Loucy (cell line): ENCODE measurements at regions not wholly inside any gene's neighbourhood (a gene's known extent, or its start where the extent isn't known, plus 50 kb on each side); places are given as distances from the start of the nearest gene placed in this dataset.

Source experiments
- H2AFZ ChIP-seq: fragments of 200-600 bp; sonication (generic); 2 replicates; pipeline ENCODE4 v1.6.0; 2016; ENCODE audit warnings: antibody characterized with exemption, mild to moderate bottlenecking, low read length, moderate library complexity
- H3F3A ChIP-seq: fragments of 200-600 bp; 2 replicates; pipeline ENCODE4 v1.6.0; 2016; ENCODE audit warnings: antibody characterized with exemption, low read depth, mild to moderate bottlenecking
- H3K27me3 ChIP-seq: fragments of 200-600 bp; sonication (generic); 2 replicates; pipeline ENCODE4 v1.6.1; 2014; ENCODE audit warnings: low read length, mild to moderate bottlenecking; ENCODE audit not compliant: insufficient read depth, poor library complexity, severe bottlenecking
- H3K36me3 ChIP-seq: fragments of 200-600 bp; sonication (generic); 2 replicates; pipeline ENCODE4 v1.6.1; 2016; ENCODE audit warnings: low read length; ENCODE audit not compliant: insufficient read depth
- H3K4me1 ChIP-seq: fragments of 200-600 bp; sonication (generic); 2 replicates; pipeline ENCODE4 v1.5.1; 2014; ENCODE audit warnings: low read length, mild to moderate bottlenecking; ENCODE audit not compliant: insufficient read depth, poor library complexity, severe bottlenecking
- H3K4me2 ChIP-seq: fragments of 200-600 bp; sonication (generic); 2 replicates; pipeline ENCODE4 v1.6.0; 2014; ENCODE audit warnings: antibody characterized with exemption, low read length, low read depth, mild to moderate bottlenecking; ENCODE audit not compliant: poor library complexity, severe bottlenecking
- H3K4me3 ChIP-seq: fragments of 200-600 bp; sonication (generic); 2 replicates; pipeline ENCODE4 v1.5.1; 2014; ENCODE audit warnings: low read length, mild to moderate bottlenecking, mixed read lengths; ENCODE audit not compliant: poor library complexity, severe bottlenecking
- H3K79me2 ChIP-seq: fragments of 200-600 bp; sonication (generic); 2 replicates; pipeline ENCODE4 v1.6.1; 2014; ENCODE audit warnings: low read length; ENCODE audit not compliant: insufficient read depth
- H3K9ac ChIP-seq: fragments of 200-600 bp; sonication (generic); 2 replicates; pipeline ENCODE4 v1.6.0; 2014; ENCODE audit warnings: mild to moderate bottlenecking, low read depth, low read length, moderate library complexity; ENCODE audit not compliant: poor library complexity, severe bottlenecking
- H3K9me2 ChIP-seq: fragments of 200-600 bp; sonication (generic); replicated peaks from 2 replicates; pipeline ENCODE4 v1.6.1; 2016; ENCODE audit warnings: low read depth, low read length, mixed read lengths
- H3K9me3 ChIP-seq: fragments of 200-600 bp; sonication (generic); 2 replicates; pipeline ENCODE4 v1.6.1; 2014; ENCODE audit warnings: mild to moderate bottlenecking, antibody characterized with exemption, low read length, low read depth; ENCODE audit not compliant: insufficient read depth
- H4K20me1 ChIP-seq: fragments of 200-600 bp; sonication (generic); 2 replicates; pipeline ENCODE4 v1.6.0; 2014; ENCODE audit warnings: antibody characterized with exemption, low read length, mild to moderate bottlenecking; ENCODE audit not compliant: insufficient read depth, poor library complexity, severe bottlenecking
- EZH2phosphoT487 ChIP-seq: fragments of 200-600 bp; IDR thresholded peaks from 2 replicates; pipeline ENCODE4 v1.6.1; 2018; ENCODE audit warnings: antibody characterized with exemption, mild to moderate bottlenecking, moderate library complexity, borderline replicate concordance
- TF ChIP-seq, protein P1 (sequence below): fragments of 200-600 bp; sonication (generic); conservative IDR thresholded peaks from 2 replicates; pipeline ENCODE4 v1.5.1; 2014; ENCODE audit warnings: mild to moderate bottlenecking, antibody characterized with exemption, low read length

DNA sequence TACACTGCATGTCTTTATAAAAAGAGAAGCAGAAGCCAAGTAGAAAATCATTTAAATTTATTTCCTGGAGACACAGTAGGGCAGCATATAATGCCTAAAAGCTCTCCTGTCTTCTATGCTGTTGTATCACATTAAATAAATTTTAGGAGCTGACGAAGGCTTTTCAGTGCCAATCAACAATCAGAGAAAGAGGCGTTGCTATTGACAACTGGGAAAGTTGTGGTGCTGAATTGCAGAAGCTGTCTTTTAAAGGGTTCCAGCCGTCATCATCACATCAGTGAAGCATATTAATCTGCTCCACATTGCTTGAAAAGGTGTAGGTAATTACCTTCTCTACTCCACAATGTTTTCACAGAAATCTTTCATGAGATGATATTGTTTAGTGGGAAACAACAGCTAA, 103.9 kb downstream of the FSCB start:
- Histone ChIP-seq H3K79me2 (no peaks in the 10 kb centered on the region), H3K4me1 (no peaks in the 10 kb centered on the region), H3K4me2 (no peak overlapping the region), H2AFZ (no peak overlapping the region), H3K36me3 (no peaks in the 10 kb centered on the region), H3K27me3 (no peaks in the 10 kb centered on the region), H3K4me3 (no peak overlapping the region), H4K20me1 (no peaks in the 10 kb centered on the region), H3K9me3 (no peaks in the 10 kb centered on the region), H3K9ac (no peak overlapping the region), H3K9me2 (no peaks in the 10 kb centered on the region), H3F3A (no peaks in the 10 kb centered on the region)
- TF ChIP-seq, protein P1, sequence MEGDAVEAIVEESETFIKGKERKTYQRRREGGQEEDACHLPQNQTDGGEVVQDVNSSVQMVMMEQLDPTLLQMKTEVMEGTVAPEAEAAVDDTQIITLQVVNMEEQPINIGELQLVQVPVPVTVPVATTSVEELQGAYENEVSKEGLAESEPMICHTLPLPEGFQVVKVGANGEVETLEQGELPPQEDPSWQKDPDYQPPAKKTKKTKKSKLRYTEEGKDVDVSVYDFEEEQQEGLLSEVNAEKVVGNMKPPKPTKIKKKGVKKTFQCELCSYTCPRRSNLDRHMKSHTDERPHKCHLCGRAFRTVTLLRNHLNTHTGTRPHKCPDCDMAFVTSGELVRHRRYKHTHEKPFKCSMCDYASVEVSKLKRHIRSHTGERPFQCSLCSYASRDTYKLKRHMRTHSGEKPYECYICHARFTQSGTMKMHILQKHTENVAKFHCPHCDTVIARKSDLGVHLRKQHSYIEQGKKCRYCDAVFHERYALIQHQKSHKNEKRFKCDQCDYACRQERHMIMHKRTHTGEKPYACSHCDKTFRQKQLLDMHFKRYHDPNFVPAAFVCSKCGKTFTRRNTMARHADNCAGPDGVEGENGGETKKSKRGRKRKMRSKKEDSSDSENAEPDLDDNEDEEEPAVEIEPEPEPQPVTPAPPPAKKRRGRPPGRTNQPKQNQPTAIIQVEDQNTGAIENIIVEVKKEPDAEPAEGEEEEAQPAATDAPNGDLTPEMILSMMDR = no peak
- no peak for TF ChIP-seq EZH2phosphoT487

DNA sequence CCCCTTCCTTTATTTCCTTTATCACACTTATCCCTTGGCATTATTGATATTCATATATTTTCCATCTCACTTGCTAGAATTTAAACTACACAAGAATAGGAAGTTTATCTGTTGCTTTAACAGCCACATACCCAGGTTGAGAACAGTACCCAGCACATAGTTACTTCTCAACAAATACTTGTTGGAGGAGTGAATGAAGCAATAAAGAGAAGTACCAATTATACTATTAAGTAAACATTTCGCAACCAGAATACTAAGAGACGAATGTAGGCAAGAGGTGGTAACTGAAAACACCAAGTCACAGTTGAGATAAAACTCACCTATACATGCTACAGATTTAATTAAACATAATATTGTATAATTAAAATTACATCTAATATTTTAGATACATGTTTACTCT, 110.9 kb downstream of the FSCB start:
- Histone ChIP-seq H3K36me3 (no peaks in the 10 kb centered on the region), H3K4me3 (no peak overlapping the region), H3F3A (no peaks in the 10 kb centered on the region), H2AFZ (no peak overlapping the region), H3K9ac (no peak overlapping the region), H3K4me2 (no peak overlapping the region), H4K20me1 (no peaks in the 10 kb centered on the region), H3K4me1 (no peaks in the 10 kb centered on the region), H3K79me2 (no peaks in the 10 kb centered on the region), H3K9me2 (no peaks in the 10 kb centered on the region), H3K9me3 (no peaks in the 10 kb centered on the region), H3K27me3 (no peaks in the 10 kb centered on the region)
- TF ChIP-seq EZH2phosphoT487 = no peak
- TF ChIP-seq, protein P1 = no peak

DNA sequence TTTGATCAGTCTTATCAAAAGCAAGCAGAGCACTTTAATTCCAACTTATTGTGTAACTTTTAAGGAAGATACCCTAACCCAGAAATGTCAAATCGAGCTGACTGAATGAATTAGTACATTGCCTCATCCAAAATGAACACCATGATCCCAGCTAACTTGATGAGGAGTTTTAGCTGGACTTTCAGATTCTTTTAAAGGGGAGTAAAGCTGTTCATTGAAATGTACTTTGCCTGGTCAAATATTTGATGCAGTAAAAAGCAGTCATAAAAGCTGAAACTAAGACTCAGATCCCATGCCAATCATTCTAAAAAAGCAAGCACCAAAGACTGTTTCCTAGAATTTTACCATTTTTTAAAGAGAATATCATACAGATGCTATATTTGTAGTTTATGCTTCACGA, 114.1 kb downstream of the FSCB start:
- no peak overlapping the region for H3K4me2 ChIP-seq
- no peak overlapping the region for H2AFZ ChIP-seq
- H3K27me3 ChIP-seq = no peaks in the 10 kb centered on the region
- no peaks in the 10 kb centered on the region for H3K36me3 ChIP-seq
- H4K20me1 ChIP-seq = no peaks in the 10 kb centered on the region
- H3K9ac ChIP-seq = no peak overlapping the region
- H3K9me3 ChIP-seq = no peaks in the 10 kb centered on the region
- TF ChIP-seq EZH2phosphoT487 = no peak
- TF ChIP-seq, protein P1 = no peak
- no peaks in the 10 kb centered on the region for H3F3A ChIP-seq
- no peaks in the 10 kb centered on the region for H3K79me2 ChIP-seq
- no peaks in the 10 kb centered on the region for H3K4me1 ChIP-seq
- no peaks in the 10 kb centered on the region for H3K9me2 ChIP-seq
- no peak overlapping the region for H3K4me3 ChIP-seq
